HEK293 (cell line): ENCODE measurements at regions not wholly inside any gene's neighbourhood (a gene's known extent, or its start where the extent isn't known, plus 50 kb on each side); places are given as distances from the start of the nearest gene placed in this dataset.

ENCODE experiments used
- CTCF ChIA-PET: fragments of 350-600 bp; formaldehyde crosslinking; extraction: SDS; loops from one replicate; lab custom pipeline; 2021; ENCODE audit warnings: antibody characterized with exemption; lab: Yijun Ruan, JAX
- POLR2A ChIA-PET: fragments of 300-600 bp; formaldehyde crosslinking; extraction: SDS; loops from one replicate; lab custom pipeline; 2020; ENCODE audit warnings: antibody characterized with exemption, inconsistent platforms; lab: Yijun Ruan, JAX
- H3K27ac ChIP-seq: fragments of 200-500 bp; sonication (Bioruptor generic); 2 replicates; pipeline ENCODE4 v1.5.1; 2014; ENCODE audit warnings: low read depth, low read length, control low read depth, inconsistent platforms; ENCODE audit errors: extremely low read depth
- H3K36me3 ChIP-seq, 2 experiments: fragments of 200-500 bp in 1 of 2; sonication (Bioruptor generic) in 1 of 2; 1 replicate in 1 of 2; 2 replicates in 1 of 2; pipeline ENCODE4 v1.5.1; 2014 to 2017; ENCODE audit warnings: inconsistent platforms in 2 of 2, low read length in 2 of 2; ENCODE audit not compliant: control insufficient read depth in 2 of 2, insufficient read depth in 1 of 2
- H3K4me1 ChIP-seq: fragments of 200-500 bp; sonication (Bioruptor generic); 2 replicates; pipeline ENCODE4 v1.5.1; 2014; ENCODE audit warnings: mild to moderate bottlenecking, low read length, inconsistent platforms; ENCODE audit not compliant: control insufficient read depth, insufficient read depth
- H3K4me3 ChIP-seq: 2 replicates; pipeline ENCODE4 v1.5.1; 2011; ENCODE audit warnings: low read depth, mild to moderate bottlenecking, control low read depth, low read length, moderate library complexity
- H3K9me3 ChIP-seq: fragments of 200-500 bp; sonication (Bioruptor generic); 2 replicates; pipeline ENCODE4 v1.5.1; 2014; ENCODE audit warnings: low read depth, low read length, inconsistent platforms; ENCODE audit not compliant: control insufficient read depth, insufficient read depth
- BCL11B ChIP-seq: fragments of 450-650 bp; formaldehyde crosslinking; IDR thresholded peaks from 2 replicates; pipeline ENCODE4 v1.5.1; 2016; ENCODE audit warnings: low read depth, missing biosample characterization, missing genetic modification characterization
- CTCF ChIP-seq: fragments of 450-650 bp; formaldehyde crosslinking; IDR thresholded peaks from 2 replicates; pipeline ENCODE4 v1.5.1; 2016; ENCODE audit warnings: missing biosample characterization, missing genetic modification characterization
- GLI4 ChIP-seq: fragments of 450-650 bp; formaldehyde crosslinking; IDR thresholded peaks from 2 replicates; pipeline ENCODE4 v1.5.1; 2016; ENCODE audit warnings: missing biosample characterization, missing genetic modification characterization
- GLIS2 ChIP-seq: fragments of 450-650 bp; formaldehyde crosslinking; IDR thresholded peaks from 2 replicates; pipeline ENCODE4 v1.5.1; 2016; ENCODE audit warnings: missing biosample characterization, missing genetic modification characterization
- OVOL3 ChIP-seq: fragments of 450-650 bp; formaldehyde crosslinking; IDR thresholded peaks from 2 replicates; pipeline ENCODE4 v1.5.1; 2016; ENCODE audit warnings: missing biosample characterization, missing genetic modification characterization
- PATZ1 ChIP-seq: fragments of 450-650 bp; formaldehyde crosslinking; IDR thresholded peaks from 2 replicates; pipeline ENCODE4 v1.5.1; 2016; ENCODE audit warnings: missing biosample characterization, missing genetic modification characterization
- PRDM10 ChIP-seq: fragments of 450-650 bp; formaldehyde crosslinking; IDR thresholded peaks from 2 replicates; pipeline ENCODE4 v1.5.1; 2016; ENCODE audit warnings: missing biosample characterization, missing genetic modification characterization
- ZFP69B ChIP-seq: fragments of 450-650 bp; formaldehyde crosslinking; IDR thresholded peaks from 2 replicates; pipeline ENCODE4 v1.5.1; 2016; ENCODE audit warnings: missing biosample characterization, missing genetic modification characterization
- ZNF112 ChIP-seq: fragments of 450-650 bp; formaldehyde crosslinking; IDR thresholded peaks from 2 replicates; pipeline ENCODE4 v1.5.0; 2017; ENCODE audit warnings: missing biosample characterization, missing genetic modification characterization
- ZNF114 ChIP-seq: fragments of 450-650 bp; formaldehyde crosslinking; IDR thresholded peaks from 2 replicates; pipeline ENCODE4 v1.5.0; 2017; ENCODE audit warnings: missing biosample characterization, missing genetic modification characterization
- ZNF148 ChIP-seq: fragments of 450-650 bp; formaldehyde crosslinking; IDR thresholded peaks from 2 replicates; pipeline ENCODE4 v1.5.0; 2017; ENCODE audit warnings: missing biosample characterization, missing genetic modification characterization, borderline replicate concordance
- ZNF280C ChIP-seq: fragments of 450-650 bp; formaldehyde crosslinking; IDR thresholded peaks from 2 replicates; pipeline ENCODE4 v1.5.1; 2016; ENCODE audit warnings: missing biosample characterization, missing genetic modification characterization
- ZNF350 ChIP-seq: fragments of 450-650 bp; formaldehyde crosslinking; IDR thresholded peaks from 2 replicates; pipeline ENCODE4 v1.5.0; 2017; ENCODE audit warnings: missing biosample characterization, mild to moderate bottlenecking, missing genetic modification characterization
- ZNF37A ChIP-seq: fragments of 450-650 bp; IDR thresholded peaks from 2 replicates; pipeline ENCODE4 v1.5.1; 2018; ENCODE audit warnings: missing biosample characterization, missing genetic modification characterization
- ZNF426 ChIP-seq: fragments of 450-650 bp; formaldehyde crosslinking; IDR thresholded peaks from 2 replicates; pipeline ENCODE4 v1.5.1; 2017; ENCODE audit warnings: missing biosample characterization, missing genetic modification characterization, mild to moderate bottlenecking, inconsistent platforms, moderate library complexity
- ZNF561 ChIP-seq: fragments of 450-650 bp; IDR thresholded peaks from 2 replicates; pipeline ENCODE4 v1.5.1; 2018; ENCODE audit warnings: missing biosample characterization, missing genetic modification characterization, borderline replicate concordance
- ZNF596 ChIP-seq: fragments of 450-650 bp; IDR thresholded peaks from 2 replicates; pipeline ENCODE4 v1.5.0; 2018; ENCODE audit warnings: missing biosample characterization, mild to moderate bottlenecking, missing genetic modification characterization, moderate library complexity
- ZNF639 ChIP-seq: fragments of 450-650 bp; formaldehyde crosslinking; IDR thresholded peaks from 2 replicates; pipeline ENCODE4 v1.5.1; 2016; ENCODE audit warnings: missing biosample characterization, missing genetic modification characterization
- ZNF654 ChIP-seq: fragments of 450-650 bp; formaldehyde crosslinking; IDR thresholded peaks from 2 replicates; pipeline ENCODE4 v1.5.1; 2016; ENCODE audit warnings: low read depth, missing biosample characterization, missing genetic modification characterization

- no peak for TF ChIP-seq PATZ1 (tag by site-specific recombination)
- TF ChIP-seq ZFP69B (tag by site-specific recombination), result peak; percentile 97
- TF ChIP-seq ZNF114, result no peak
- no peak for TF ChIP-seq ZNF280C (tag by site-specific recombination)
Observed at GRCh38 chr18:21949326-21950015, 208.9 kb downstream of the MIB1 start (continued).

- no peaks in the 10 kb centered on the region for H3K4me1 ChIP-seq
- H3K9me3 ChIP-seq, result no peaks in the 10 kb centered on the region
- H3K27ac ChIP-seq, result no peak overlapping the region
- CTCF ChIA-PET, result interaction anchor here (0.5 to 1.8 kb wide), 52 partner anchors 9 to 911 kb away, joined by 3 to 11 read pairs (median 4); no protein-coding TSS in a partner anchor
- POLR2A ChIA-PET, result no interaction called here
- no peaks in the 10 kb centered on the region for H3K36me3 ChIP-seq
- H3K4me3 ChIP-seq, result no peak overlapping the region
- TF ChIP-seq ZNF561 (tag by site-specific recombination) (no peak), ZNF596 (tag by site-specific recombination) (no peak), GLIS2 (no peak), ZNF654 (tag by site-specific recombination) (peak; percentile 37), ZNF639 (no peak), ZNF148 (tag by site-specific recombination) (no peak), OVOL3 (no peak), ZNF350 (tag by site-specific recombination) (no peak), ZNF37A (tag by site-specific recombination) (no peak), ZNF426 (tag by site-specific recombination) (no peak), BCL11B (tag by site-specific recombination) (no peak), GLI4 (no peak), ZNF112 (tag by site-specific recombination) (no peak), CTCF (tag by site-specific recombination) (peak; percentile 65), PRDM10 (tag by site-specific recombination) (peak; percentile 22; the same call in 1 of the 2 replicates)
Observed at GRCh38 chr18:21955757-21956652, 213.4 kb upstream of the GATA6 start.
